ENCODE measurements at regions not wholly inside any gene's neighbourhood (a gene's known extent, or its start where the extent isn't known, plus 50 kb on each side); places are given as distances from the start of the nearest gene placed in this dataset.

- Histone ChIP-seq H3K27ac (no peak overlapping the region), H3K36me3 (no peaks in the 10 kb centered on the region), H3K27me3 (no peaks in the 10 kb centered on the region), H3K4me1 (no peaks in the 10 kb centered on the region), H3K4me3 (no peak overlapping the region), H3K9me3 (no peaks in the 10 kb centered on the region)
- TF ChIP-seq CTCF (IDR thresholded peaks at IDR 0.05), result no peak
- DNase-seq (no peak), FAIRE-seq (no peak), ATAC-seq (no peak)
- WGBS, 2 donors, result 32 to 75% methylated on average over 4 of the region's 4 CpGs
- intact Hi-C loops (cut with DNase I), result no loop called here
Observed at GRCh38 chr7:131959106-131959812, 402.8 kb upstream of the PODXL start.

GRCh38 chr7:131957338-131958020 is 401.1 kb upstream of the PODXL start:
- Histone ChIP-seq H3K4me3 (no peak overlapping the region), H3K4me1 (no peaks in the 10 kb centered on the region), H3K27me3 (no peaks in the 10 kb centered on the region), H3K9me3 (no peaks in the 10 kb centered on the region), H3K27ac (no peak overlapping the region), H3K36me3 (no peaks in the 10 kb centered on the region)
- intact Hi-C loops (cut with DNase I), result no loop called here
- no peak for FAIRE-seq
- no peak for TF ChIP-seq CTCF (IDR thresholded peaks at IDR 0.05)
- WGBS, 2 donors, result 68 to 71% methylated on average over 12 of the region's 12 CpGs
- no peak for ATAC-seq
- DNase-seq, result no peak

- Histone ChIP-seq H3K4me1 (no peaks in the 10 kb centered on the region), H3K36me3 (no peaks in the 10 kb centered on the region), H3K4me3 (no peak overlapping the region), H3K9me3 (no peaks in the 10 kb centered on the region), H3K27me3 (no peaks in the 10 kb centered on the region), H3K27ac (no peak overlapping the region)
- ATAC-seq, result no peak
- no peak for TF ChIP-seq CTCF (IDR thresholded peaks at IDR 0.05)
- no peak for DNase-seq
- WGBS, 2 donors, result 51 to 64% methylated on average over 1 of the region's 1 CpG
- intact Hi-C loops (cut with DNase I), result no loop called here
- FAIRE-seq, result no peak
Observed at GRCh38 chr7:131956864-131957263, 400.4 kb upstream of the PODXL start.

GRCh38 chr7:131955679-131956078 is 399.3 kb upstream of the PODXL start:
- Histone ChIP-seq H3K4me1 (no peaks in the 10 kb centered on the region), H3K27me3 (no peaks in the 10 kb centered on the region), H3K27ac (no peak overlapping the region), H3K36me3 (no peaks in the 10 kb centered on the region), H3K4me3 (no peak overlapping the region), H3K9me3 (no peaks in the 10 kb centered on the region)
- TF ChIP-seq CTCF (IDR thresholded peaks at IDR 0.05), result no peak
- intact Hi-C loops (cut with DNase I), result no loop called here
- WGBS, 2 donors, result 34 to 59% methylated on average over 2 of the region's 2 CpGs
- no peak for FAIRE-seq
- no peak for DNase-seq
- ATAC-seq, result no peak

GRCh38 chr7:131953184-131953583 is 396.8 kb upstream of the PODXL start:
- Histone ChIP-seq H3K27me3 (no peaks in the 10 kb centered on the region), H3K4me1 (no peaks in the 10 kb centered on the region), H3K36me3 (no peaks in the 10 kb centered on the region), H3K9me3 (no peaks in the 10 kb centered on the region), H3K27ac (no peak overlapping the region), H3K4me3 (no peak overlapping the region)
- no peak for TF ChIP-seq CTCF (IDR thresholded peaks at IDR 0.05)
- no peak for FAIRE-seq
- no peak for ATAC-seq
- DNase-seq, result no peak
- 54 to 59% methylated on average over 3 of the region's 3 CpGs for whole genome bisulfite sequencing, 2 donors
- intact Hi-C loops (cut with DNase I), result no loop called here

Measured in pancreas (tissue), 10 donors.